ENCODE measurements at regions not wholly inside any gene's neighbourhood (a gene's known extent, or its start where the extent isn't known, plus 50 kb on each side); places are given as distances from the start of the nearest gene placed in this dataset.

- no peak for TF ChIP-seq EZH2phosphoT487 (IDR thresholded peaks at IDR 0.05; ENCODE audit: low read depth)
- TF ChIP-seq CTCF (IDR thresholded peaks at IDR 0.05; ENCODE audit: low read depth, low read length): no peak
Measured at GRCh38 chr14:89600029-89600428, 183.0 kb upstream of the FOXN3 start.

Data from OCI-LY3 (cell line).